GM12878 (cell line): ENCODE measurements at regions not wholly inside any gene's neighbourhood (a gene's known extent, or its start where the extent isn't known, plus 50 kb on each side); places are given as distances from the start of the nearest gene placed in this dataset.

Source experiments
- EZH2 ChIP-seq: IDR thresholded peaks from 2 replicates; pipeline ENCODE4 v1.6.1; 2012; ENCODE audit warnings: low read depth, mild to moderate bottlenecking, control low read depth, inconsistent platforms, low read length, borderline replicate concordance; ENCODE audit not compliant: control insufficient read depth
- IRF4 ChIP-seq: IDR thresholded peaks from 2 replicates; pipeline ENCODE4 v1.6.1; 2011; ENCODE audit warnings: low read depth, low read length
- SMC3 ChIP-seq: IDR thresholded peaks from 2 replicates; pipeline ENCODE4 v1.6.1; 2011; ENCODE audit warnings: low read length, improper control_type of control experiment, borderline replicate concordance
- TF ChIP-seq, protein P1 (sequence below), 3 experiments: IDR thresholded peaks in 2 of 3; conservative IDR thresholded peaks in 1 of 3; 2 replicates each; pipeline ENCODE4 v1.5.1; 2011; ENCODE audit warnings: low read depth in 3 of 3, low read length in 3 of 3, mild to moderate bottlenecking in 3 of 3, control low read depth in 2 of 3, moderate library complexity in 2 of 3, inconsistent platforms in 1 of 3, mixed read lengths in 1 of 3; ENCODE audit not compliant: control insufficient read depth in 2 of 3, insufficient read depth in 1 of 3; ENCODE audit errors: extremely low read depth in 1 of 3
- TF ChIP-seq, protein P2 (sequence below): fragments of 450-650 bp; IDR thresholded peaks from 2 replicates; pipeline ENCODE4 v1.6.1; 2017; ENCODE audit warnings: mild to moderate bottlenecking
- TF ChIP-seq, protein P3 (sequence below): IDR thresholded peaks from 2 replicates; pipeline ENCODE4 v1.6.1; 2012; ENCODE audit warnings: low read depth, low read length, improper control_type of control experiment

DNA sequence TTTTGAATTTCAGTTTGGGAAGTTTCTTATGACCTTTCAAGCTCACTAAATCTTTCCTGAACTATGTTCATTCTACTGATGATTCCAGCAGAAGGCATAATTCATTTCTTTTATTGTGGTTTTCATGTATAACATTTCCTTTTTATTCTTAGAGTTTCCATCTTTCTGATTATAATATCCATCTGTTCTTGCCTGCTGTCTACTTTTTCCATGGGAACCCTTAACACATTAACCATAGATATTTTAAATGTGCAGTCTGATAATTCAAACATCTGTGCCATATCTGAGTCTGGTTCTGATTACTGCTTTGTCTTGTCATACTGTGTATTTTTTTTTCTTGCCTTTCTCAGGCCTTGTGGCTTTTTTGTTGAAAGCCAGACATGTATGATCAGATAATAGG is 234.7 kb downstream of the COX7B2 start:
- no peak for TF ChIP-seq EZH2
- TF ChIP-seq, protein P1, sequence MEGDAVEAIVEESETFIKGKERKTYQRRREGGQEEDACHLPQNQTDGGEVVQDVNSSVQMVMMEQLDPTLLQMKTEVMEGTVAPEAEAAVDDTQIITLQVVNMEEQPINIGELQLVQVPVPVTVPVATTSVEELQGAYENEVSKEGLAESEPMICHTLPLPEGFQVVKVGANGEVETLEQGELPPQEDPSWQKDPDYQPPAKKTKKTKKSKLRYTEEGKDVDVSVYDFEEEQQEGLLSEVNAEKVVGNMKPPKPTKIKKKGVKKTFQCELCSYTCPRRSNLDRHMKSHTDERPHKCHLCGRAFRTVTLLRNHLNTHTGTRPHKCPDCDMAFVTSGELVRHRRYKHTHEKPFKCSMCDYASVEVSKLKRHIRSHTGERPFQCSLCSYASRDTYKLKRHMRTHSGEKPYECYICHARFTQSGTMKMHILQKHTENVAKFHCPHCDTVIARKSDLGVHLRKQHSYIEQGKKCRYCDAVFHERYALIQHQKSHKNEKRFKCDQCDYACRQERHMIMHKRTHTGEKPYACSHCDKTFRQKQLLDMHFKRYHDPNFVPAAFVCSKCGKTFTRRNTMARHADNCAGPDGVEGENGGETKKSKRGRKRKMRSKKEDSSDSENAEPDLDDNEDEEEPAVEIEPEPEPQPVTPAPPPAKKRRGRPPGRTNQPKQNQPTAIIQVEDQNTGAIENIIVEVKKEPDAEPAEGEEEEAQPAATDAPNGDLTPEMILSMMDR (IDR thresholded peaks at IDR 0.05 in 2 of 3, conservative IDR thresholded peaks at IDR 0.05 in 1 of 3; ENCODE audit: control insufficient read depth in 2 of 3, extremely low read depth in 1 of 3, insufficient read depth in 1 of 3, low read depth in 3 of 3, low read length in 3 of 3), result no peak
- no peak for TF ChIP-seq SMC3
- no peak for TF ChIP-seq IRF4
- TF ChIP-seq, protein P2, sequence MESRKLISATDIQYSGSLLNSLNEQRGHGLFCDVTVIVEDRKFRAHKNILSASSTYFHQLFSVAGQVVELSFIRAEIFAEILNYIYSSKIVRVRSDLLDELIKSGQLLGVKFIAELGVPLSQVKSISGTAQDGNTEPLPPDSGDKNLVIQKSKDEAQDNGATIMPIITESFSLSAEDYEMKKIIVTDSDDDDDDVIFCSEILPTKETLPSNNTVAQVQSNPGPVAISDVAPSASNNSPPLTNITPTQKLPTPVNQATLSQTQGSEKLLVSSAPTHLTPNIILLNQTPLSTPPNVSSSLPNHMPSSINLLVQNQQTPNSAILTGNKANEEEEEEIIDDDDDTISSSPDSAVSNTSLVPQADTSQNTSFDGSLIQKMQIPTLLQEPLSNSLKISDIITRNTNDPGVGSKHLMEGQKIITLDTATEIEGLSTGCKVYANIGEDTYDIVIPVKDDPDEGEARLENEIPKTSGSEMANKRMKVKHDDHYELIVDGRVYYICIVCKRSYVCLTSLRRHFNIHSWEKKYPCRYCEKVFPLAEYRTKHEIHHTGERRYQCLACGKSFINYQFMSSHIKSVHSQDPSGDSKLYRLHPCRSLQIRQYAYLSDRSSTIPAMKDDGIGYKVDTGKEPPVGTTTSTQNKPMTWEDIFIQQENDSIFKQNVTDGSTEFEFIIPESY, result no peak
- TF ChIP-seq, protein P3, sequence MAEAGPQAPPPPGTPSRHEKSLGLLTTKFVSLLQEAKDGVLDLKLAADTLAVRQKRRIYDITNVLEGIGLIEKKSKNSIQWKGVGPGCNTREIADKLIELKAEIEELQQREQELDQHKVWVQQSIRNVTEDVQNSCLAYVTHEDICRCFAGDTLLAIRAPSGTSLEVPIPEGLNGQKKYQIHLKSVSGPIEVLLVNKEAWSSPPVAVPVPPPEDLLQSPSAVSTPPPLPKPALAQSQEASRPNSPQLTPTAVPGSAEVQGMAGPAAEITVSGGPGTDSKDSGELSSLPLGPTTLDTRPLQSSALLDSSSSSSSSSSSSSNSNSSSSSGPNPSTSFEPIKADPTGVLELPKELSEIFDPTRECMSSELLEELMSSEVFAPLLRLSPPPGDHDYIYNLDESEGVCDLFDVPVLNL, result no peak
